Activated CD8-positive, alpha-beta memory T cell treated with anti-CD3 and anti-CD28 coated beads, Interleukin-2, amount 10 ng/mL, durations not matched to agents 7 days and 5 days (primary cell): ENCODE measurements at regions not wholly inside any gene's neighbourhood (a gene's known extent, or its start where the extent isn't known, plus 50 kb on each side); places are given as distances from the start of the nearest gene placed in this dataset.

Experiments
- ATAC-seq: fragments of 150-1000 bp; cut with Tn5 transposase; one replicate; pipeline ENCODE4 v1.10.0; 2021; ENCODE audit warnings: moderate library complexity
- CTCF ChIA-PET: fragments of 350-600 bp; sonication (Branson Sonifier 250); formaldehyde crosslinking; loops from one replicate; lab custom pipeline; 2021; ENCODE audit warnings: antibody characterized with exemption; lab: Charles Lee
- DNase-seq: peaks from one replicate; pipeline ENCODE4 v3.0.0-alpha.2; 2020
- H3K27ac Mint-ChIP-seq: one replicate; pipeline ENCODE4 v1.8.0; 2021; ENCODE audit warnings: mild to moderate bottlenecking, mixed read lengths
- H3K27me3 Mint-ChIP-seq: one replicate; pipeline ENCODE4 v1.8.0; 2021; ENCODE audit warnings: mixed read lengths
- H3K36me3 Mint-ChIP-seq: one replicate; pipeline ENCODE4 v1.8.0; 2021; ENCODE audit warnings: mild to moderate bottlenecking, mixed read lengths
- H3K4me1 Mint-ChIP-seq: one replicate; pipeline ENCODE4 v1.8.0; 2021; ENCODE audit warnings: mixed read lengths
- H3K4me3 Mint-ChIP-seq: one replicate; pipeline ENCODE4 v1.8.0; 2021; ENCODE audit warnings: mild to moderate bottlenecking, moderate library complexity, mixed read lengths
- H3K9me3 Mint-ChIP-seq: one replicate; pipeline ENCODE4 v1.8.0; 2022; ENCODE audit warnings: low read depth, mixed read lengths

GRCh38 chr2:104410136-104410535 lies 443.8 kb upstream of the POU3F3 start:
- Mint-ChIP-seq H3K27ac (no peak overlapping the region), H3K27me3 (no peaks in the 10 kb centered on the region), H3K4me1 (no peaks in the 10 kb centered on the region), H3K36me3 (no peaks in the 10 kb centered on the region), H3K9me3 (no peaks in the 10 kb centered on the region), H3K4me3 (no peak overlapping the region)
- CTCF ChIA-PET = no interaction called here
- ATAC-seq = no peak
- DNase-seq = no peak

GRCh38 chr2:104412384-104412783 lies 441.5 kb upstream of the POU3F3 start:
- H3K36me3 Mint-ChIP-seq = no peaks in the 10 kb centered on the region
- no peaks in the 10 kb centered on the region for H3K4me1 Mint-ChIP-seq
- ATAC-seq (no peak), DNase-seq (no peak)
- no peaks in the 10 kb centered on the region for H3K27me3 Mint-ChIP-seq
- CTCF ChIA-PET = no interaction called here
- no peak overlapping the region for H3K27ac Mint-ChIP-seq
- H3K4me3 Mint-ChIP-seq = no peak overlapping the region
- peaks cover 3% of the 10 kb centered on the region for H3K9me3 Mint-ChIP-seq

GRCh38 chr2:104413890-104414289 lies 440.0 kb upstream of the POU3F3 start:
- Mint-ChIP-seq H3K9me3 (peaks cover 3% of the 10 kb centered on the region), H3K27me3 (no peaks in the 10 kb centered on the region), H3K36me3 (no peaks in the 10 kb centered on the region), H3K4me1 (no peaks in the 10 kb centered on the region), H3K4me3 (no peak overlapping the region), H3K27ac (no peak overlapping the region)
- ATAC-seq (no peak), DNase-seq (no peak)
- CTCF ChIA-PET = no interaction called here

- ATAC-seq = no peak
- CTCF ChIA-PET = no interaction called here
- no peaks in the 10 kb centered on the region for H3K4me1 Mint-ChIP-seq
These were observed 438.6 kb upstream of the POU3F3 start for GRCh38 chr2:104415284-104415683.

GRCh38 chr2:104416339-104417000 lies 437.4 kb upstream of the POU3F3 start:
- Mint-ChIP-seq H3K9me3 (peaks cover 6% of the 10 kb centered on the region), H3K27me3 (no peaks in the 10 kb centered on the region), H3K27ac (no peak overlapping the region), H3K36me3 (no peaks in the 10 kb centered on the region), H3K4me3 (no peak overlapping the region), H3K4me1 (no peaks in the 10 kb centered on the region)
- CTCF ChIA-PET = no interaction called here
- ATAC-seq (no peak), DNase-seq (no peak)

More at GRCh38 chr2:104415284-104415683, 438.6 kb upstream of the POU3F3 start:
- H3K4me3 Mint-ChIP-seq = no peak overlapping the region
- no peaks in the 10 kb centered on the region for H3K36me3 Mint-ChIP-seq
- no peak for DNase-seq
- peaks cover 3% of the 10 kb centered on the region for H3K9me3 Mint-ChIP-seq
- H3K27ac Mint-ChIP-seq = no peak overlapping the region
- no peaks in the 10 kb centered on the region for H3K27me3 Mint-ChIP-seq

GRCh38 chr2:104420420-104420819 lies 433.5 kb upstream of the POU3F3 start:
- CTCF ChIA-PET = no interaction called here
- DNase-seq = no peak
- Mint-ChIP-seq H3K27me3 (no peaks in the 10 kb centered on the region), H3K4me1 (no peaks in the 10 kb centered on the region), H3K27ac (no peak overlapping the region), H3K4me3 (no peak overlapping the region), H3K36me3 (no peaks in the 10 kb centered on the region), H3K9me3 (peaks cover 6% of the 10 kb centered on the region)
- ATAC-seq = no peak

GRCh38 chr2:104420953-104421352 lies 433.0 kb upstream of the POU3F3 start:
- peaks cover 6% of the 10 kb centered on the region for H3K9me3 Mint-ChIP-seq
- DNase-seq (no peak), ATAC-seq (no peak)
- H3K27me3 Mint-ChIP-seq = no peaks in the 10 kb centered on the region
- H3K4me1 Mint-ChIP-seq = no peaks in the 10 kb centered on the region
- no peak overlapping the region for H3K27ac Mint-ChIP-seq
- H3K4me3 Mint-ChIP-seq = no peak overlapping the region
- CTCF ChIA-PET = no interaction called here
- no peaks in the 10 kb centered on the region for H3K36me3 Mint-ChIP-seq

GRCh38 chr2:104425850-104426595 lies 427.9 kb upstream of the POU3F3 start:
- H3K36me3 Mint-ChIP-seq = no peaks in the 10 kb centered on the region
- CTCF ChIA-PET = no interaction called here
- no peaks in the 10 kb centered on the region for H3K4me1 Mint-ChIP-seq
- DNase-seq (no peak), ATAC-seq (no peak)
- no peak overlapping the region for H3K27ac Mint-ChIP-seq
- H3K4me3 Mint-ChIP-seq = no peak overlapping the region
- H3K9me3 Mint-ChIP-seq = no peaks in the 10 kb centered on the region
- no peaks in the 10 kb centered on the region for H3K27me3 Mint-ChIP-seq

- no peak for DNase-seq
- Mint-ChIP-seq H3K36me3 (no peaks in the 10 kb centered on the region), H3K27me3 (no peaks in the 10 kb centered on the region), H3K9me3 (no peaks in the 10 kb centered on the region), H3K4me3 (no peak overlapping the region), H3K4me1 (no peaks in the 10 kb centered on the region), H3K27ac (no peak overlapping the region)
- ATAC-seq = no peak
- CTCF ChIA-PET = no interaction called here
These were observed 425.8 kb upstream of the POU3F3 start for GRCh38 chr2:104428155-104428554.

- Mint-ChIP-seq H3K9me3 (no peaks in the 10 kb centered on the region), H3K27ac (no peak overlapping the region), H3K4me3 (no peak overlapping the region), H3K4me1 (peaks cover 2% of the 10 kb centered on the region), H3K27me3 (peaks cover 6% of the 10 kb centered on the region), H3K36me3 (no peaks in the 10 kb centered on the region)
- CTCF ChIA-PET = no interaction called here
- no peak for DNase-seq
- no peak for ATAC-seq
These were observed 424.1 kb upstream of the POU3F3 start for GRCh38 chr2:104429639-104430358.

GRCh38 chr2:104430359-104430740 lies 423.6 kb upstream of the POU3F3 start:
- Mint-ChIP-seq H3K27me3 (peaks cover 6% of the 10 kb centered on the region), H3K36me3 (no peaks in the 10 kb centered on the region), H3K27ac (no peak overlapping the region), H3K9me3 (no peaks in the 10 kb centered on the region), H3K4me3 (no peak overlapping the region), H3K4me1 (peaks cover 2% of the 10 kb centered on the region)
- DNase-seq (no peak), ATAC-seq (no peak)
- CTCF ChIA-PET = no interaction called here

- CTCF ChIA-PET = no interaction called here
- no peak for DNase-seq
- ATAC-seq = no peak
- Mint-ChIP-seq H3K4me3 (no peak overlapping the region), H3K4me1 (peaks cover 2% of the 10 kb centered on the region), H3K27me3 (peaks cover 6% of the 10 kb centered on the region), H3K27ac (no peak overlapping the region), H3K9me3 (no peaks in the 10 kb centered on the region), H3K36me3 (no peaks in the 10 kb centered on the region)
These were observed 423.1 kb upstream of the POU3F3 start for GRCh38 chr2:104430852-104431251.

GRCh38 chr2:104431701-104432121 lies 422.2 kb upstream of the POU3F3 start:
- Mint-ChIP-seq H3K36me3 (no peaks in the 10 kb centered on the region), H3K4me1 (peaks cover 2% of the 10 kb centered on the region), H3K27me3 (peaks cover 6% of the 10 kb centered on the region), H3K27ac (no peak overlapping the region), H3K4me3 (no peak overlapping the region), H3K9me3 (no peaks in the 10 kb centered on the region)
- CTCF ChIA-PET = no interaction called here
- ATAC-seq = no peak
- DNase-seq = no peak

- peaks cover 2% of the 10 kb centered on the region for H3K9me3 Mint-ChIP-seq
- peaks cover 2% of the 10 kb centered on the region for H3K4me1 Mint-ChIP-seq
- ATAC-seq = no peak
- no peak for DNase-seq
- H3K27me3 Mint-ChIP-seq = peaks cover 6% of the 10 kb centered on the region
- no peak overlapping the region for H3K4me3 Mint-ChIP-seq
- H3K36me3 Mint-ChIP-seq = no peaks in the 10 kb centered on the region
- no peak overlapping the region for H3K27ac Mint-ChIP-seq
- CTCF ChIA-PET = no interaction called here
These were observed 421.5 kb upstream of the POU3F3 start for GRCh38 chr2:104432401-104432800.
